RKO (cell line): ENCODE measurements at regions not wholly inside any gene's neighbourhood (a gene's known extent, or its start where the extent isn't known, plus 50 kb on each side); places are given as distances from the start of the nearest gene placed in this dataset.
"Not testable (repeated sequence)": the region's sequence is repeated elsewhere in the genome, so short reads cannot be mapped to it uniquely, and the experiment has no call there.

Experiments used
- DNase-seq: peaks from one replicate; pipeline ENCODE4 v3.0.0-alpha.2; 2016; ENCODE audit warnings: low spot score

DNA sequence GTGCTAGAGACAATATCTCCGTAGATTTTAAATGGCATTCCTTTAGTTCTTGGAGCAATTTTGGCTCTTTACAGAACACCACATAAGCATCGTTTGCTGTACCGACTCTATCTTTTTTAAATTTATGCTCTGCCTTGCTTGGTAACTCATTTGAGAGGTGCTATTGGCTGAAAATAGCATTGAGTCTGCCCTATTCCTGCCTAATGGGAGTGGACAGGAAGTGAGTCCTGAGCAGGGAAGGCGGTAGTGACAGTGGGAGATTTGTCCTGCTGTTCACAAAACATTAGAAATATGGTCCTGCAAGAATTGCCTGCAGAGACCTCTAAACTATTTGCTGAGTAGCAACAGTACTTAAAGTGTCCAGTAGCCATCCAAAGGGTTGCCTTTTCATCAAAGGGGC lies 115.2 kb upstream of the IFNE start:
- DNase-seq: peak; percentile 91

GRCh38 chr9:21598749-21599148 lies 116.6 kb upstream of the IFNE start:
- no peak for DNase-seq

DNA sequence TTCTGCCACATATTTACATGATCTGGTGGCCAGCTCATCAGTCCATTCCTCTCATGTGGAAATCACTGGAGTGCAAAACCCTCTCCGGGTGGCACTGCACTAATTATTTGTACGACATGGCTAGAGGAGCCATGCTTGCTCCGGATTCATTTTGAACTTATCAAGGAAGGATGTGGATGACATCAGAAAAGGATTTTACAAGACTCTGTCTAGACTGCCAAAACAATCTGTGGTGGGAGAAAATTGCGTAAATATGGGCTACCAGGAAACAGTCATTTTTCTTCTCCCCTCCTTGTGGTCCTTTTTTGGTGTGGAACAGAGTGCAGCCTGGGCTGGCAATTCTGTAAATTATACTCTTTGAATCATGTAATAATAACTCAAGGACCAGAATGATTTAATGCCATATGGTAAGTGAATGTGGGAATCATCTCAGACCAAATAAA lies 123.4 kb upstream of the IFNE start:
- peak; percentile 92 for DNase-seq

DNA sequence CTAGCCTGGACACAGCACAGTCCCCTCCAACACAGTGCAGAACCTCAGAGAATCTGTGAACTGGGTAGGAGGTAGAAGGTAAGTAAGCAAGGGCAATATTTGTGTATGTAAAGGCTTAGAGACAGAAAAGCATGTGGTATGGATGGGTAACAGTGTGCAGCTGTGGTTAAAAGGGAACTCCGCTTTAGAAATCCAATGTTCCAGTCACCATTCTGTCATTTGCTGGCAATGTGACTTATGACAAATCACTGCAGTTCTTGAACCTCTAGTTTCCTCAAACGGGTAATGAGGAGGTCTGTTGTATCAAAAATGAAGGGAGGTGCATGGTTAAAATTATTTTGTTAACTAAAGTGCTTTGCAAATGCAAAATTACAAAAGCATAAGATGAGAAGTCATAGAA lies 125.5 kb upstream of the IFNE start:
- peak; percentile 95 for DNase-seq

DNA sequence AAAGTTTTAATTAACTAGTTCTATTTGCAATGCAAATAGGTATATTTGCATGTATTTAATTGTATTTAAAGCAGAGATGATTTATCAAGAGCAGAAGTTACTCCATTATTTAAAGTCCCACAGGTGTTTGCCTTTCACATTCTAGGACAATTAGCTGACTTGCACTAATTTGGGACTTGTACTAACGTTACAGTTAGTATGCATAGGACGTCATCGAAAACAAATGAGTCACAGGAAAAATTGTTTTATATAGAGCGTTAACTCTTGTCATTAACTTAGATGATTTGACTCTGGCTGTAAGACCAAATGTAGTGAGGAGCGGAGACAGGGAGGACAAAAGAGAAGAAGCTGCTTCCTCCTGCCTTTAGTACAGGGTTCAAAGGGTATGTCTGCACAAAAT lies 126.1 kb upstream of the IFNE start:
- peak; percentile 77 for DNase-seq

GRCh38 chr9:21609506-21609905 lies 127.4 kb upstream of the IFNE start:
- DNase-seq: no peak

DNA sequence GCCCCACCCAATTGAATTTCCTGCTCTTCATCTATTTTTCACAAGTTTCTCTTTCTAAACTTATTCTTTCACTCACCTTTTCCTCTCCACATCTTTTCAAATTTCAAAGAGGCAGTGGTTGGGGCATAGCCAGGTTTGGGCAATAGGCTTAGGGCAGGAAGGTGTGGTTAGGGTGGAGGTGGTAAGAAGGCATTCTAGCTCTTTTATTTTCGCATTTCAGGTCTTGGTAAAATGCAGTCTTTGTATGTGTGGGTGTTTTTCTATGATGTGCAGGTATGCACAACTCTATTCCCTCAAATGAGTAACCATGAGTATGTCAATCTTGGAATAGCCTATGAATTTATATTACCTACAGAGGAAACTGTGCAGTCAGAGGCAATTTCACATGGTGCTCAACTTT lies 129.8 kb upstream of the IFNE start:
- DNase-seq: peak; percentile 81

DNA sequence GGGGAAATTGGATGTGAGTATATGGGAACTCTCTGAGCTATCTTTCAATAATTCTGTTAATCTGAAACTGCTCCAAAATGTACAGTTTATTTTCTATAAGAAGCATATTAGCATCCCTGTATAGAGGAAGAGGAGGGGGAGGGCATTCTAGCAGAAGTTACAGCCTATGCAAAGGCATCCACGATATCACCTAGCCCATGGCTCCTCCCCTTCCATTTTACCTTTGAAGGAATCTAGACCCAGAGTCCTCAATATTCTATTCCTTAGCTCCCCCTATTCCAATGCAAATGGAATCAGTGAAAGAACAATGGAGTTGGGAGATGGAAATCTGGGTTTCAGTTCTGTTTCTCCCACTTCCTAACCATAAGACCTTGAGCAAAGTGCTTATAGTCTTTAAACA lies 132.9 kb upstream of the IFNE start:
- DNase-seq: no peak

- peak; percentile 49 for DNase-seq
These were observed 133.3 kb upstream of the IFNE start for GRCh38 chr9:21615446-21615845.

DNA sequence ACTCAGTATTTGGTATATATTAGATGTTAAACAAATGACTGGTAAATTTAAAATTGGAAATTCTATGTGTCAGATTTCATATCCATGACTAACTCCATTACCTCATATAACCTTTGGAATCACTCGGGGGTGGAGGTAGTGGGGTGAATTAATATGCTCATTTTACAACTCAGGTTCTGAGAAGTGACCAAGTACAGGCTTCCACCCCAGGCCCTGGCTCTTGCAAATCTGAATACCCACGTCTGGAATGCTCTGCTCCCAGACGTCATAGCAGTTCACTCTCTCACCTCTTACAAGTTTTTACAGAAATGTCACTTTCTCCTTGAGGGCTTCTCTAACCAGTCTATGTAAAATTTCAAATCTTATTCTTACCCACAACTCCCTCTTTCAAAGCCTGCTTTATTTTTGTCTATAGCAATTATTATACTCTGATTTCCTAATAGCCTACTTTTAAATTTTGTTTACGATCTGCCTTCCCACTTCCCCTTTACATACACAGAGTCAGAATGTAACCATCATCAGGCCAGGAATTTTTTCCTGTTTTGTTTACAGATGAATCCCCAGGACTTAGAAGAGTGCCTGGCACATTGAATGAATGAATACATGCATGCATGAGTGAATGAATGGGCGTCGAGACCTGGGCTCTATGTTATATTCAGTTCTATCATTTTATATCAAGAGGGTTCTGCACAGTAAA lies 134.1 kb upstream of the IFNE start:
- peak; percentile 99 for DNase-seq

DNA sequence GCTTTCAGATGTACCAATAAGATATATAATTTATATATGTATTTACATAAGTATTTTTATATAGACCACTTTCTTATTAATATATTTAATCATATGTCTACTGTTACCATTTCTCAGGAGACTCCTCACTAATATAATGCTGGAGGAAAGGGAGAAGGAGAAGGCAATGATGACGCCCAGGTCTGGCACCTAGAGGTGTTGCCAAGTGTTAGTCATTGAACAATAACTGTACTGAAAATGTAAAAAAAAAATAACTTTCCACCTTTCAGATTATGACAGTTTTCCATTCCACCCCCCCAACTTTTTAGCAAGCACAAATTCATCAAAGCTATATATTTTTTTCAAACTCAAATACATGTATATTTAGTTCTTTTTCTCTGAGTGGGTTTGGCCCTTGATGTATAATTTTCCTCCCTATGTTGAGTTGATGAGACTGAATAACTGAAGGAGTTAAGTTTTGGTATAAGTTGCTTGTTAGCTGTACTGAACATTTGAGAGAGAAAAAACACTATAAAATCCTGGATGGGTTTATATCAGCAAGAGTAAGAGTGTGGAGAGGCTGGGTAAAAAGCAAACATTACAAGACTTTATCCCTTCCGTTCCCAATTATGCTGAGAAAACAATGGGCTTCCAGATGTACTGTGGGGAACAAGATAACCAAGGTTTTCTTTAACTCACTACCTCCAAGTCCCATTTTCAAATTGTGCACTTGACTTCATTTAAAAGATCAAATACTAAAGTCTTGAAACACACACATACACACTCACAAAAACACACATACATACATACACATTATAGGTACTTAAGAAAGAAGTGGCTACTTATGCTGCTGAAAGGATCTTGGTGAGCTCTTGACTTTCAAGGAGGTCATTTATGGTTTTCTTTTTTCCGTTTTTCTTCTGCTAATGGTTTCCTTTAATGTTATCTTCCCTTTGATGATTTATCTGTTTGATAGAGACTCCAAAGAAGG lies 142.8 kb upstream of the IFNE start:
- no peak for DNase-seq

DNA sequence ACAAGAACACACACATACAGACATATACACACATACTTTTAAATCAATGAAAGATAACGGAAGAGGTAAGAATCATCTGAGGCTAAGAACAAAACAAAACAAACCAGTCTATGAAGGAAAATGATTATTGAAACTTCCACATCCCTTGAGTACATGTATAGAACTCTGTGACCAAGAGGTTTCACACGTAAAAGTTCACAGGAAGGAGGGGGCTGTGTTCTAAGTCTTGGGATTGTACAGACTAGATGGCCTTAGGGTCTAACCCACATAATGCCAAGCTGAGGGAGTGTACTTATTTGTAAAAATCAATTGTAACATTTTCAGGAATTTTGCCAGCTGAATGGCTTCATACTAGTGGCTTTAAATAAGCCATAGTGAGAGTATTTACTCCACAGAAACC lies 144.4 kb upstream of the IFNE start:
- DNase-seq: no peak

DNA sequence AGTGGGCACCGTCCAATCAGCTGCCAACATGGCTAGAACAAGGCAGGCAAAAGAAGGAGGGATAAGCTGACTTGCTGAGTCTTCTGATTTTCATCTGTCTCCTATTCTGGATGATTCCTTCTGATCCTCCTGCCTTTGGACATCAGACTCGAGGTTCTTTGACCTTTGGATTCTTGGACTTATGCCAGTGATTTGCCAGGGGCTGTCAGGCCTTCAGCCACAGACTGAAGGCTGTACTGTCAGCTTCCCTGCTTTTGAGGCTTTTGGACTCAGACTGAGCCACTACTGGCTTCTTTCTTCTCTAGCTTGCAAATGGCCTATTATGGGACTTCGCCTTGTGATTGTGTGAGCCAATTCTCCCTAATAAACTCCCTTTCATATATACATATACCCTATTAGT lies 146.8 kb upstream of the IFNE start:
- not testable (repeated sequence) for DNase-seq

- no peak for DNase-seq
These were observed 152.8 kb upstream of the IFNE start for GRCh38 chr9:21634951-21635350.

- DNase-seq: no peak
These were observed 156.0 kb upstream of the IFNE start for GRCh38 chr9:21638104-21638503.

GRCh38 chr9:21653091-21653490 lies 149.3 kb upstream of the MTAP start:
- DNase-seq: no peak

GRCh38 chr9:21653589-21653988 lies 148.8 kb upstream of the MTAP start:
- DNase-seq: no peak

GRCh38 chr9:21656776-21657674 lies 145.4 kb upstream of the MTAP start:
- DNase-seq: no peak

- no peak for DNase-seq
These were observed 144.3 kb upstream of the MTAP start for GRCh38 chr9:21657966-21658667.

- DNase-seq: no peak
These were observed 141.5 kb upstream of the MTAP start for GRCh38 chr9:21660976-21661375.

GRCh38 chr9:21661626-21662025 lies 140.8 kb upstream of the MTAP start:
- no peak for DNase-seq

DNA sequence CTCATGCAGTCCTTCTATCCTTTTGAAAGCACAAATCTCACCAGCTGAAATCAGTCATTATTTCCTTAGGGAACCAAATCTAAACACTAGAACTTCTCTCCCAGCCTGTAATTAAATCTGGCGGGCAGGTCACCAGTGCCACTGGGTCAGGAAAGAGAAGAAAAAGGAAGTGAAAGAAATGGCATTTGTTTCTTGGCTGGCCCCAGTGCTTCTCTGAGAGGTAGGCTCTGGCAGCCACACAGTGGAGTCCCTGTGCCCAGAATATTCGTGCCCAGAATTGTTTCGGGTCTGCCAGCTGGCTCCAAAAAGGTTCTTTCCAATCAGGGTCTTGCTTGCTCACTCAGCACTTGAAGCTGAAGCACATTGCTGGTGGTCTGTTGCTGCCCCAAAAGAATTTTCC lies 133.9 kb upstream of the MTAP start:
- no peak for DNase-seq
